GM12878 (cell line): ENCODE measurements at regions not wholly inside any gene's neighbourhood (a gene's known extent, or its start where the extent isn't known, plus 50 kb on each side); places are given as distances from the start of the nearest gene placed in this dataset.

Experiments used
- ATAC-seq: fragments of 200-7000 bp; cut with Tn5 transposase; 3 replicates; pipeline ENCODE4 v1.9.1; 2020; ENCODE audit warnings: mild to moderate bottlenecking, moderate library complexity
- BruUV-seq: library from RNA; stranded (reverse); fragments of 400-500 nt; replicated peaks from 2 replicates; lab custom pipeline; 2021; lab: Mats Ljungman, UMichigan
- CTCF ChIA-PET: fragments of 300-600 bp; sonication (Branson Sonifier 250); formaldehyde crosslinking; extraction: SDS; loops from one replicate; lab custom pipeline; 2021; ENCODE audit warnings: inconsistent platforms; lab: Yijun Ruan, JAX
- POLR2A ChIA-PET: fragments of 350-600 bp; formaldehyde crosslinking; extraction: SDS; loops from one replicate; lab custom pipeline; 2021; ENCODE audit warnings: inconsistent platforms; lab: Charles Lee
- RAD21 ChIA-PET: fragments of 300-600 bp; sonication (Branson Sonifier 250); formaldehyde crosslinking; loops from one replicate; lab custom pipeline; 2023; ENCODE audit warnings: antibody characterized with exemption; ENCODE audit not compliant: unreplicated experiment; lab: Charles Lee
- SMC1A ChIA-PET: fragments of 300-600 bp; sonication (Branson Sonifier 250); formaldehyde crosslinking; loops from one replicate; lab custom pipeline; 2023; ENCODE audit not compliant: unreplicated experiment, uncharacterized antibody; lab: Charles Lee
- DNase-seq: peaks from one replicate; pipeline ENCODE4 v3.0.0-alpha.2; 2011; ENCODE audit warnings: low read depth, low spot score
- FAIRE-seq: peaks from 3 replicates; lab custom pipeline; 2011; peaks lifted over from hg19 to GRCh38; lab: Jason Lieb, UNC
- H2AFZ ChIP-seq: 2 replicates; pipeline ENCODE4 v1.6.0; 2011; ENCODE audit warnings: low read depth, low read length, control low read depth; ENCODE audit not compliant: control insufficient read depth
- H3K27ac ChIP-seq: 2 replicates; pipeline ENCODE4 v1.5.1; 2011; ENCODE audit warnings: control low read depth; ENCODE audit not compliant: control insufficient read depth, insufficient read depth
- H3K27me3 ChIP-seq, 2 experiments: replicated peaks in 1 of 2; 2 replicates each; pipeline versions ENCODE4 v1.6.0 to v1.6.1; 2011; ENCODE audit warnings: low read length in 1 of 2; ENCODE audit not compliant: control insufficient read depth in 2 of 2, insufficient read depth in 2 of 2
- H3K36me3 ChIP-seq, 2 experiments: 2 replicates each; pipeline ENCODE4 v1.5.1; 2011; ENCODE audit warnings: low read length in 1 of 2; ENCODE audit not compliant: control insufficient read depth in 2 of 2, insufficient read depth in 2 of 2
- H3K4me1 ChIP-seq: 2 replicates; pipeline ENCODE4 v1.6.1; 2011; ENCODE audit warnings: mild to moderate bottlenecking, low read length, moderate library complexity, mixed read lengths; ENCODE audit not compliant: control insufficient read depth, insufficient read depth
- H3K4me2 ChIP-seq: 2 replicates; pipeline ENCODE4 v1.6.0; 2011; ENCODE audit warnings: control low read depth; ENCODE audit not compliant: control insufficient read depth, insufficient read depth
- H3K4me3 ChIP-seq: fragments of 200-600 bp; sonication (generic); 2 replicates; pipeline ENCODE4 v1.5.1; 2016
- H3K79me2 ChIP-seq: 2 replicates; pipeline ENCODE4 v1.6.0; 2011; ENCODE audit warnings: low read length; ENCODE audit not compliant: control insufficient read depth, insufficient read depth
- H3K9ac ChIP-seq: 2 replicates; pipeline ENCODE4 v1.8.0; 2011; ENCODE audit warnings: low read length, control low read depth, mixed read lengths; ENCODE audit not compliant: control insufficient read depth, insufficient read depth
- H3K9me3 ChIP-seq: replicated peaks from 3 replicates; pipeline ENCODE4 v1.5.1; 2011; ENCODE audit warnings: mild to moderate bottlenecking, low read length; ENCODE audit not compliant: control insufficient read depth, insufficient read depth
- H4K20me1 ChIP-seq: 2 replicates; pipeline ENCODE4 v1.6.0; 2011; ENCODE audit not compliant: control insufficient read depth, insufficient read depth
- CHD1 ChIP-seq: IDR thresholded peaks from 2 replicates; pipeline ENCODE4 v1.6.1; 2012; ENCODE audit warnings: low read depth, low read length, improper control_type of control experiment
- HDAC6 ChIP-seq: fragments of 200-600 bp; sonication (generic); IDR thresholded peaks from one replicate; pipeline ENCODE4 v1.8.0; 2017; ENCODE audit warnings: antibody characterized with exemption; ENCODE audit not compliant: unreplicated experiment
- IKZF1 ChIP-seq: fragments of 450-650 bp; conservative IDR thresholded peaks from 2 replicates; pipeline ENCODE4 v1.6.1; 2017; ENCODE audit warnings: antibody characterized with exemption, mild to moderate bottlenecking
- JUNB ChIP-seq: IDR thresholded peaks from 2 replicates; pipeline ENCODE4 v1.6.1; 2016; ENCODE audit warnings: antibody characterized with exemption, mild to moderate bottlenecking
- NFIC ChIP-seq: IDR thresholded peaks from 2 replicates; pipeline ENCODE4 v1.6.1; 2012; ENCODE audit warnings: low read depth, mild to moderate bottlenecking, inconsistent platforms, low read length, moderate library complexity
- NFYA ChIP-seq: IDR thresholded peaks from 2 replicates; pipeline ENCODE4 v1.6.1; 2011; ENCODE audit warnings: low read depth, mild to moderate bottlenecking, low read length, improper control_type of control experiment, borderline replicate concordance
- RBBP5 ChIP-seq: fragments of 200-600 bp; sonication (generic); conservative IDR thresholded peaks from 2 replicates; pipeline ENCODE4 v1.6.1; 2016
- RELB ChIP-seq: fragments of 450-650 bp; IDR thresholded peaks from 2 replicates; pipeline ENCODE4 v1.6.1; 2017; ENCODE audit warnings: low read depth, mild to moderate bottlenecking, moderate library complexity
- SIX5 ChIP-seq: IDR thresholded peaks from 2 replicates; pipeline ENCODE4 v1.6.1; 2011; ENCODE audit warnings: mild to moderate bottlenecking, low read depth, low read length, moderate library complexity; ENCODE audit not compliant: severe bottlenecking
- TAF1 ChIP-seq: IDR thresholded peaks from 2 replicates; pipeline ENCODE4 v1.6.1; 2011; ENCODE audit warnings: mild to moderate bottlenecking, low read depth, low read length, borderline replicate concordance
- YY1 ChIP-seq: IDR thresholded peaks from 2 replicates; pipeline ENCODE4 v1.6.1; 2011; ENCODE audit warnings: low read depth, mild to moderate bottlenecking, low read length
- in situ Hi-C: fragments of 300-500 bp; cut with MboI; formaldehyde crosslinking; loops from 9 replicates; pipeline ENCODE4 v1.14.3; 2018; ENCODE audit warnings: mixed read lengths
- intact Hi-C: fragments of 100-400 bp; cut with micrococcal nuclease; formaldehyde crosslinking; loops from one replicate; pipeline ENCODE4 v1.14.2; 2022; ENCODE audit not compliant: unreplicated experiment
- TF ChIP-seq, protein P1 (sequence below): fragments of 450-650 bp; IDR thresholded peaks from 2 replicates; pipeline ENCODE4 v1.6.1; 2018; ENCODE audit warnings: borderline replicate concordance, mild to moderate bottlenecking; ENCODE audit not compliant: partially characterized antibody
- TF ChIP-seq, protein P2 (sequence below): fragments of 450-650 bp; IDR thresholded peaks from 2 replicates; pipeline ENCODE4 v1.6.1; 2017; ENCODE audit warnings: mild to moderate bottlenecking, moderate library complexity
- TF ChIP-seq, protein P3 (sequence below): IDR thresholded peaks from 2 replicates; pipeline ENCODE4 v1.6.1; 2011; ENCODE audit warnings: borderline replicate concordance, low read depth, mild to moderate bottlenecking, moderate library complexity, mixed read lengths, low read length; ENCODE audit not compliant: insufficient read depth; ENCODE audit errors: extremely low read length

- H3K9ac ChIP-seq: no peak overlapping the region
- H4K20me1 ChIP-seq: no peaks in the 10 kb centered on the region
- H3K36me3 ChIP-seq: no peaks in the 10 kb centered on the region
- DNase-seq (no peak), FAIRE-seq (no peak), ATAC-seq (no peak)
- H3K4me2 ChIP-seq: no peak overlapping the region
- SMC1A ChIA-PET: interaction anchor here (2.0 kb wide), 1 partner anchor 10 kb away, joined by 4 read pairs; no protein-coding TSS in a partner anchor
- CTCF ChIA-PET: no interaction called here
- intact Hi-C loops: no loop called here
- no peaks in the 10 kb centered on the region for H3K4me1 ChIP-seq
- no peak overlapping the region for H3K4me3 ChIP-seq
- no peak overlapping the region for H3K27ac ChIP-seq
- no peaks in the 10 kb centered on the region for H3K27me3 ChIP-seq
- in situ Hi-C loops: no loop called here
- POLR2A ChIA-PET: no interaction called here
- H3K79me2 ChIP-seq: no peaks in the 10 kb centered on the region
- H2AFZ ChIP-seq: no peak overlapping the region
- no peaks in the 10 kb centered on the region for H3K9me3 ChIP-seq
- no TSS peak for BruUV-seq
- RAD21 ChIA-PET: no interaction called here
- TF ChIP-seq RELB (no peak), CHD1 (no peak), NFIC (no peak), JUNB (no peak), IKZF1 (no peak), YY1 (no peak), RBBP5 (no peak), NFYA (no peak), TAF1 (no peak), SIX5 (no peak), HDAC6 (no peak)
- TF ChIP-seq, protein P1, sequence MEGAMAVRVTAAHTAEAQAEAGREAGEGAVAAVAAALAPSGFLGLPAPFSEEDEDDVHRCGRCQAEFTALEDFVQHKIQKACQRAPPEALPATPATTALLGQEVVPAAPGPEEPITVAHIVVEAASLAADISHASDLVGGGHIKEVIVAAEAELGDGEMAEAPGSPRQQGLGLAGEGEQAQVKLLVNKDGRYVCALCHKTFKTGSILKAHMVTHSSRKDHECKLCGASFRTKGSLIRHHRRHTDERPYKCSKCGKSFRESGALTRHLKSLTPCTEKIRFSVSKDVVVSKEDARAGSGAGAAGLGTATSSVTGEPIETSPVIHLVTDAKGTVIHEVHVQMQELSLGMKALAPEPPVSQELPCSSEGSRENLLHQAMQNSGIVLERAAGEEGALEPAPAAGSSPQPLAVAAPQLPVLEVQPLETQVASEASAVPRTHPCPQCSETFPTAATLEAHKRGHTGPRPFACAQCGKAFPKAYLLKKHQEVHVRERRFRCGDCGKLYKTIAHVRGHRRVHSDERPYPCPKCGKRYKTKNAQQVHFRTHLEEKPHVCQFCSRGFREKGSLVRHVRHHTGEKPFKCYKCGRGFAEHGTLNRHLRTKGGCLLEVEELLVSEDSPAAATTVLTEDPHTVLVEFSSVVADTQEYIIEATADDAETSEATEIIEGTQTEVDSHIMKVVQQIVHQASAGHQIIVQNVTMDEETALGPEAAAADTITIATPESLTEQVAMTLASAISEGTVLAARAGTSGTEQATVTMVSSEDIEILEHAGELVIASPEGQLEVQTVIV: no peak
- TF ChIP-seq, protein P2, sequence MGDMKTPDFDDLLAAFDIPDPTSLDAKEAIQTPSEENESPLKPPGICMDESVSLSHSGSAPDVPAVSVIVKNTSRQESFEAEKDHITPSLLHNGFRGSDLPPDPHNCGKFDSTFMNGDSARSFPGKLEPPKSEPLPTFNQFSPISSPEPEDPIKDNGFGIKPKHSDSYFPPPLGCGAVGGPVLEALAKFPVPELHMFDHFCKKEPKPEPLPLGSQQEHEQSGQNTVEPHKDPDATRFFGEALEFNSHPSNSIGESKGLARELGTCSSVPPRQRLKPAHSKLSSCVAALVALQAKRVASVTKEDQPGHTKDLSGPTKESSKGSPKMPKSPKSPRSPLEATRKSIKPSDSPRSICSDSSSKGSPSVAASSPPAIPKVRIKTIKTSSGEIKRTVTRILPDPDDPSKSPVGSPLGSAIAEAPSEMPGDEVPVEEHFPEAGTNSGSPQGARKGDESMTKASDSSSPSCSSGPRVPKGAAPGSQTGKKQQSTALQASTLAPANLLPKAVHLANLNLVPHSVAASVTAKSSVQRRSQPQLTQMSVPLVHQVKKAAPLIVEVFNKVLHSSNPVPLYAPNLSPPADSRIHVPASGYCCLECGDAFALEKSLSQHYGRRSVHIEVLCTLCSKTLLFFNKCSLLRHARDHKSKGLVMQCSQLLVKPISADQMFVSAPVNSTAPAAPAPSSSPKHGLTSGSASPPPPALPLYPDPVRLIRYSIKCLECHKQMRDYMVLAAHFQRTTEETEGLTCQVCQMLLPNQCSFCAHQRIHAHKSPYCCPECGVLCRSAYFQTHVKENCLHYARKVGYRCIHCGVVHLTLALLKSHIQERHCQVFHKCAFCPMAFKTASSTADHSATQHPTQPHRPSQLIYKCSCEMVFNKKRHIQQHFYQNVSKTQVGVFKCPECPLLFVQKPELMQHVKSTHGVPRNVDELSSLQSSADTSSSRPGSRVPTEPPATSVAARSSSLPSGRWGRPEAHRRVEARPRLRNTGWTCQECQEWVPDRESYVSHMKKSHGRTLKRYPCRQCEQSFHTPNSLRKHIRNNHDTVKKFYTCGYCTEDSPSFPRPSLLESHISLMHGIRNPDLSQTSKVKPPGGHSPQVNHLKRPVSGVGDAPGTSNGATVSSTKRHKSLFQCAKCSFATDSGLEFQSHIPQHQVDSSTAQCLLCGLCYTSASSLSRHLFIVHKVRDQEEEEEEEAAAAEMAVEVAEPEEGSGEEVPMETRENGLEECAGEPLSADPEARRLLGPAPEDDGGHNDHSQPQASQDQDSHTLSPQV: no peak
- TF ChIP-seq, protein P3, sequence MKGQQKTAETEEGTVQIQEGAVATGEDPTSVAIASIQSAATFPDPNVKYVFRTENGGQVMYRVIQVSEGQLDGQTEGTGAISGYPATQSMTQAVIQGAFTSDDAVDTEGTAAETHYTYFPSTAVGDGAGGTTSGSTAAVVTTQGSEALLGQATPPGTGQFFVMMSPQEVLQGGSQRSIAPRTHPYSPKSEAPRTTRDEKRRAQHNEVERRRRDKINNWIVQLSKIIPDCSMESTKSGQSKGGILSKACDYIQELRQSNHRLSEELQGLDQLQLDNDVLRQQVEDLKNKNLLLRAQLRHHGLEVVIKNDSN: no peak
Measured at GRCh38 chr14:43172899-43173548, 1334.1 kb downstream of the FSCB start.
